ENCODE measurements at regions not wholly inside any gene's neighbourhood (a gene's known extent, or its start where the extent isn't known, plus 50 kb on each side); places are given as distances from the start of the nearest gene placed in this dataset.

GRCh38 chr5:54927097-54927746 is 58.2 kb downstream of the ESM1 start:
- no peak for DNase-seq (ENCODE audit: extremely low read depth in 1 of 2, low read depth in 1 of 2)

DNA sequence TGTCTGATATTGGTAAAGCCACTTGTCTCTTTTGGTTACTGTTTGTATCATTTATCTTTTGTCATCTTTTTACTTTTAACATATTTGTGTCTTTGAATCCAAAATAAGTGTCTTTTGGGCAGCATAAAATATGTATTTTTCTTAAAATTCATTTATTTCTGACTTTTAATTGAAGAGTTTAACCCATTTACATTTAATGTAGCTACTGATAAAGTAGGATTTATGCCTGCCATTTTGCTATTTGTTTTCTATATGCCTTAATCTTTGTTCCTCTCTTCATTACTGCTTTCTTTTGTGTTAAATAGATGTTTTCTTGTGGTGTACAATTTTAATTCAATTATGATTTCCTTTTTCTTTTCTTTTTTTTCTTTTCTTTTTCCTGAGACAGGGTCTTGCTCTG is 60.9 kb downstream of the ESM1 start:
- no peak for DNase-seq (ENCODE audit: extremely low read depth in 1 of 2, low read depth in 1 of 2)

GRCh38 chr5:54917323-54917722 is 68.1 kb downstream of the ESM1 start:
- no peak for DNase-seq (ENCODE audit: extremely low read depth in 1 of 2, low read depth in 1 of 2)

- DNase-seq (ENCODE audit: extremely low read depth in 1 of 2, low read depth in 1 of 2): no peak
Observed at GRCh38 chr5:54915466-54916027, 69.8 kb downstream of the ESM1 start.

GRCh38 chr5:54912021-54912420 is 73.4 kb downstream of the ESM1 start:
- DNase-seq (ENCODE audit: extremely low read depth in 1 of 2, low read depth in 1 of 2): no peak

DNA sequence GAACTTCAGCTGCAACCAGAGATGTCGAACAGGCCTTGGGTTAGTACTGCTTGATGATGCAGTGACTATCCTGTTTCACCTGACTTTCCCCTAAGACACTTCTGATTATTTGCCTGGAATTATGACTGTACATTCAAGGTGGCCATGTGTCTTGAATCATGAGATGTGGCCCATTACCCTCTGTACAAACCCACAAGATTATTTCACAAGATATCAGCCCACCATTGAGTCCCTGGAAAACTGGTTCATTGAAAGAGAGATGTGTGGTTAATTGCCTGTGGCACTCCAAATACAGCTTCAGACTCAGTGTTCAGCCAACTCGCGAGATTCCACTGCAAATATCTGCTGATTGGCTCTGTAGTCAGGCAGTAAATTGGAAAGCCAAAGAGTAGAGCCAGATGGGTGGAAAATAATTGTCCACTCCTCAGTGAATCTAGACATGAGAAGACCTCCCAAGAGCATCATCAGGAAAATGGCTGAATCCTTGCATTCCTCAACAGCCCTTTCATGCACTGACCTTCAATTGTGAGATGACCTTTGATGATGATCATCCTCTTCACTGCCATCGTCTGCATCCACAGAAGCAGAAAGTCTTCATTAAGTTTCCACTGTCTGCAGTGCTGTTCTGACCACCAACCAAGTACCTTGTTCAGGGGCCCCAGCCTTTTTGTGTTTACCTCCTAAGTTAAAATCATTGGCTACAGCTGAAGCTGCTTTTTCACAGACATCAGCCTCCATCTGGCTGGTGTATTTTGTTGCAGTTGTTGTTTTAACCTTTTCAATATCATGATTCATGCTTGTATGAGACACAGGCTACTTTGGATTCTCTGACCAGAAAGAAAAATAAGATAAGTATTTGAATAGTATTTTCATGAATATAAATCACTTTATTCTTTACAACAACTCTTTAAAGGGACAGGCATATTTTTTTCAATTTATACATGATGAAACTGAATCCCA is 75.2 kb downstream of the ESM1 start:
- DNase-seq (ENCODE audit: extremely low read depth in 1 of 2, low read depth in 1 of 2): no peak

GRCh38 chr5:54908774-54909525 is 76.4 kb downstream of the ESM1 start:
- DNase-seq (ENCODE audit: extremely low read depth in 1 of 2, low read depth in 1 of 2): no peak

- DNase-seq (ENCODE audit: extremely low read depth in 1 of 2, low read depth in 1 of 2): peak in 1 of 2 donors; percentile 43
Observed at GRCh38 chr5:54905942-54906537, 79.4 kb downstream of the ESM1 start.

DNA sequence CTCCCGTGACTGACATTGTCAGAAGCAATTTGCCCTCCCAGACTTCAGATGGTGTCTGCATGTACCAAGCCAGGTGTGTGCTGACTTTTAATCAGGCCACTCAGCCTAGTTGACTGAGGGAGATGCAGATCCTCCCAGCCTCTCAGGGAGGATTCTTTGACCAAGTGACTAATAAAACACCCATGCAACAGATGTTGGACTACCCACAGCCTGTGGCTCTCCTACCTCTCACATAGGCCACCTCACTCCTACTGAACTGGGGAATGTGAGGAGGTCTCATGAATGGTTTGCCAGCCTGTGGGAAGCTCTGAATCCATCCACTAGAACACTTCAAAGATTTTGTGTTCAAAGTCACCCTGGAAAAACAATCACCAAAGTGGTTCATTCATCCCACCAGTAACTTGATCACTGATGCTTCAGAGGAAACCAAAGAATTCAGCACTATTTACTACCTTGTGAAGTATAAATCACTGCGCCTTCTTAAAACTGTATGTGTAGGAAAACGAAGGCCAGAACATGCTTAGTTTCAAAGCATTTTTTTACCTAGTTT is 80.1 kb downstream of the ESM1 start:
- no peak for DNase-seq (ENCODE audit: extremely low read depth in 1 of 2, low read depth in 1 of 2)

GRCh38 chr5:54904425-54904824 is 81.0 kb downstream of the ESM1 start:
- DNase-seq (ENCODE audit: extremely low read depth in 1 of 2, low read depth in 1 of 2): no peak

DNA sequence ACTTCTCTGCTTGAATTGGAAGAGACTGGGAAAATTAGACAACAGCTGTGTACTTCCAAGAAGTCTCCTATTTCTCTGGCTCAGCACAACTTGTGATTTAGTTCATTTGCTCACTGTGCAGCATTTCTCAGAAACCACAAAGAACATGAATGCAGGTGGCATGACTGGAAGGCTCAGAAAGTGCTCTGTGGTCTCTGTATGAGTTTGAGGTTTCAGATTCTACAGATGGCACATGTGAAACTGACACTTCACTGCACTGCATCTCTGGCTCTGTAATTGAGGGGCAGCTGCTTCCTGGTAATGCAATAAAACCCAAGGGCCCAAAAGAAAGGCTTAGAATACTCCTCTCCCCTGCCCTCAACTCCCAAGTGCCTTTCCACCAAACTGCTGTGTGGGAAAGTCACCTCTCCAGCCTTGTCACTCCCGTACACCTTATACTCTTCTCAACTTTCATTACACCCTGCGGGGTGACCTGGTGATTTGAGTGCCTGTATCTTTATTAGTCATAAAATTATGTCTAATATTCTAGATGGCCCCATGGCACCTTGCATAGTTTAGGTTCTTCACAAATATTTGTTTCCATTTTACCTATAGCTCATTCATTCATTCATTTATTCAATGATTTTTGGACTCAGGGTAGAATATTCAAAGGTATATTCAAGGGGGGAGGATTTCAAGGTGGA is 82.5 kb downstream of the ESM1 start:
- peak in 1 of 2 donors; percentile 53 for DNase-seq (ENCODE audit: extremely low read depth in 1 of 2, low read depth in 1 of 2)

- DNase-seq (ENCODE audit: extremely low read depth in 1 of 2, low read depth in 1 of 2): no peak
Observed at GRCh38 chr5:54900984-54901725, 84.2 kb downstream of the ESM1 start.

GRCh38 chr5:54897001-54897400 is 88.4 kb downstream of the ESM1 start:
- DNase-seq (ENCODE audit: extremely low read depth in 1 of 2, low read depth in 1 of 2): no peak

- no peak for DNase-seq (ENCODE audit: extremely low read depth in 1 of 2, low read depth in 1 of 2)
Observed at GRCh38 chr5:54895816-54896341, 89.5 kb downstream of the ESM1 start.

- no peak for DNase-seq (ENCODE audit: extremely low read depth in 1 of 2, low read depth in 1 of 2)
Observed at GRCh38 chr5:54894957-54895815, 90.2 kb downstream of the ESM1 start.

- no peak for DNase-seq (ENCODE audit: extremely low read depth in 1 of 2, low read depth in 1 of 2)
Observed at GRCh38 chr5:54889826-54890225, 95.6 kb downstream of the ESM1 start.

DNA sequence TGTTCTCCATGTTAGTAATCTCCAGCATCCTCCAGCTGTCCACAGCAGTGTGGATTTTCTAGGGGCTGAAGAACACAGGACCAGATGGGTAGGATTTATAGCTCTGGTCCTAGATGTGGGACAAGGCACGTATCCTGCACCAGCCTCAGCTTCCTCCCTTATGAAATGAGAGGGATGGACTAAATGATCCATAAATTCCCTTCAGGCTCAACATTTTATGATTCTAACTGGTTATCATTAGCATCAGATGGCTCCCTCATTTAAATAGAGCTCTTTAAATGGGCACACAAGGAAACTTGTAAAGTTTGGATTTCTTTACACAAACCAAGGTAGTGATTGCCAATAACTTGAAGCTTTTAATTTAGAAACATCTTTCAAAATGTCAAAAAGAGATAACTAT is 97.7 kb downstream of the ESM1 start:
- no peak for DNase-seq (ENCODE audit: extremely low read depth in 1 of 2, low read depth in 1 of 2)

DNA sequence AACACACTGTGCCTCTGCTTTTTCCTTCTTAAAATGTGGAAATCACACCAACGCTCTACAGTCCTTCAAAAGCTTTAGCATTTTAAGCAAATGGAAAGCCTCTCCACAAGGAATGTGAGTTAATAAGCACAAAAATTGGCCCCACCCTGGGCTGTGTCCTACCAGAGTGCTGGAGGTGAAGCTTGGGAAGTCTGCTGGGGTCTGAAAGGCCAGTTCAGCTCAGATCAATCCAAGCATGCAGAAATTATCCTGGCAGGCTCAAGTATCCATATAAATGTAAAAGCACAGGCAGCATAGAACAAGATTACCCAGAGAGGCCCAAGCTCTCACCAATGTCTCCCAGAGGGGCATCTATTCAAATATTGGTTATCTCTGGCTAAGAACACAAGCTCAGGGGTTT is 98.5 kb downstream of the ESM1 start:
- no peak for DNase-seq (ENCODE audit: extremely low read depth in 1 of 2, low read depth in 1 of 2)
